GM21360 (cell line): ENCODE measurements at regions not wholly inside any gene's neighbourhood (a gene's known extent, or its start where the extent isn't known, plus 50 kb on each side); places are given as distances from the start of the nearest gene placed in this dataset.
"Not testable (repeated sequence)": the region's sequence is repeated elsewhere in the genome, so short reads cannot be mapped to it uniquely, and the experiment has no call there.

Experiments
- ATAC-seq: cut with Tn5 transposase; IDR thresholded peaks from one replicate; pipeline ENCODE4 v1.9.1; 2021; ENCODE audit warnings: mild to moderate bottlenecking, moderate library complexity; ENCODE audit not compliant: unreplicated experiment

DNA sequence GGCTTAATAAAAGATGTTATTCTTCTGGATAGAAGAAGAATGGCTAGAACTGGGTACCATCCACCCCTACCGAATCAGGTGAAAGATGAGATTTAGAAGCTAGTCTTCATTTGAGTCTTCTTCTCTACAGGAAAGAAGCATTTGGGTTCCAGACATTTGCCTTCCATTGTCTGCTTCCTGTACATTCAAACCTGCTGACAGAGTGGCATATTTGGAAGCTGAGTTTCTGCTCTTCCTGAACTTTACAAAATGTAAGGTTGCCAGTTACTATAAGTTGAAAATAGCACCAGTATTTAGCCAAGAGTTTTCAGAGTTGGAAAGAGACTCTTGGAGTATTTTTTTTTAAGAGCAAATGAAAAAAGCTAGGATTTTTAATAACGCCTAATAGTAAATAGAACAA lies 525.4 kb upstream of the TLE4 start:
- no peak for ATAC-seq

DNA sequence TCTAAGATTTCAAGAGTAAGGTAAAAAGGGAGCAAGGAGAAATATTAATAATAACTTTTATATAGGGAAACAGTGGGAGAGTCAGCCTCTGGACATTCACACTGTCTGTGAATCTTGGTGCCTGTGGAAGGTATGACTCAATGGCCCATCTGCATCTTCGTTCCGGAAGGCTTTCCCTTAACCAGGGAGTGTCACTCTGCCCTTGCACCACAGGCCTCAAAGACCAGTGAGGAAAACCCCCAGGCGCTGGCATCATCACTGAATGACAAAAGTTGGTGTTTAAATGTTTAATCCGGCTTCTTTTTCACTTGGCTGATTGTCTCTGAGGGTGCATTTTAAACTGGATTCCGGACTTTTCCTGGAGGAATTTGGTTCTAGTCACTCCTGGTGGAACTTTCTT lies 522.4 kb upstream of the TLE4 start:
- ATAC-seq: no peak

DNA sequence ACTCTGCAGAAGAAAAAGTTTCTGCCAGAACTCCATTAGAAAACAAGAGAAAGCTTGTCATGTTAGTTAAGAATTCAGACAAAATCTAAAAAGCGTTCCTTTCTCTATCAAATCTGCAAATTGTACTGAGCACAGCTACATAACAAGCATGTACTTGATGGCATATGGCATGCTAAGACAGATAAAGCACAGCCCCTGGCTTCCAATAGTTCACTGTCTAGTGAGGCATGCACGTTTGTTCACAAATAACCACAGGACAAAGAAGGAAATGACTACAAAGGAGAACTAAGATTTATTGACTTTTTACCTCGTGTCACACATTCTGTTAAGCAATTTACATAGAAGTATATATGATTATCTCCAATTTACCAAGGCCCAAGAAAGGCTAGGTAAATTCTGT lies 518.2 kb upstream of the TLE4 start:
- ATAC-seq: no peak

DNA sequence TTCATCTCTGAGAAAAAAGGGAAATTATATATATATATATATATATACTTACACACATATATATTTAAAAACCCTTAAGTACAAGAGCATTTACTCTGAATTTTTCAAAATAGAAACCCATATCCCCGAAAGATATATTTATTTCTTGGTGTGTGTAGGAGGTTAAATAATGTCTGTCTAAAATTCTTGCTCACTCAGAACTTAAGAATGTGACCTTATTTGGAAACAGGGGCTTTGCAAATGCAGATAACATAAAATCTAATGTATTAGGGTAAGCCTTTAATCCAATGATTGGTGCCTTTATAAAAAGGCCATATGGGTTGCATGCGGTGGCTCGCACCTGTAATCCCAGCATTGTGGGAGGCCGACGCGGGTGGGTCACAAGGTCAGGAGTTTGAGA lies 517.3 kb upstream of the TLE4 start:
- ATAC-seq: no peak

DNA sequence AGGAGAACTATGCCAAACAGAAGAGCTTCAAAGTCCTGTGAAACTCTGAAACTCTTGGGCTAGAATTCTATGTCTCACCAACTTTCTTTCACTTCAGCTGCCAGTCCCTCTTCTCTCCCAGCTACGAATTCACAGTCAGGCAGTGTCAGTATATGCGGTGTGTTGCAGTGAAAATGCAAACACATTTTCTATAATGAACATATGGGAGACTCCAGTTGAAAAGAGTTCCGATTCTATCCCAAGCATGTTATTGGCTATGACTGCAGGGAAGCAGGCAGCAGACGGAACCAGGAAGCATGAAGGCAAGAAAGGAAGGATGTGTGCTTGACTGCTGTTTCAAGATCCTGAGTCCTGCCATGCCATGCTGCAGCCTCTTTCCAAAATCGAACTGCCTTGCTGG lies 515.7 kb upstream of the TLE4 start:
- no peak for ATAC-seq

DNA sequence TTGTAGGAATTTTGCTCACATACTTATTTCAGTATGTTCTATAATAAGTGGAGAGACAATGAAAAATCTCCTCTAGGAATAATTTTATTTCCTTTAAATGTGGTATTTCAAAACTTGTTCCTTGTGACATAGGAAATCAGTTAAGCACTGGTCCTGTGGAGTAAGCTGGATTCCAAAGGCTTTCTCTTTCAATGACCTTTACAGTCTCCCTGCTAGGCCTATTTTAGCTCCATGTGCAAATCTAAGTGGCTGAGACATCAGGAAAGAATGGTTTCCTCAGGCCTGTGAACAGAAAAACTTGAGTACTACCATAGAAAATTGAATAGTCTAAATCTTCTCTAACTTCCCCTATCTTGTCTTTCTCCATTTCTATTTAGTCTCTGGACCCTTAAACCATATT lies 514.2 kb upstream of the TLE4 start:
- ATAC-seq: no peak

- ATAC-seq: no peak
Measured at GRCh38 chr9:79060766-79061165, 511.0 kb upstream of the TLE4 start.

DNA sequence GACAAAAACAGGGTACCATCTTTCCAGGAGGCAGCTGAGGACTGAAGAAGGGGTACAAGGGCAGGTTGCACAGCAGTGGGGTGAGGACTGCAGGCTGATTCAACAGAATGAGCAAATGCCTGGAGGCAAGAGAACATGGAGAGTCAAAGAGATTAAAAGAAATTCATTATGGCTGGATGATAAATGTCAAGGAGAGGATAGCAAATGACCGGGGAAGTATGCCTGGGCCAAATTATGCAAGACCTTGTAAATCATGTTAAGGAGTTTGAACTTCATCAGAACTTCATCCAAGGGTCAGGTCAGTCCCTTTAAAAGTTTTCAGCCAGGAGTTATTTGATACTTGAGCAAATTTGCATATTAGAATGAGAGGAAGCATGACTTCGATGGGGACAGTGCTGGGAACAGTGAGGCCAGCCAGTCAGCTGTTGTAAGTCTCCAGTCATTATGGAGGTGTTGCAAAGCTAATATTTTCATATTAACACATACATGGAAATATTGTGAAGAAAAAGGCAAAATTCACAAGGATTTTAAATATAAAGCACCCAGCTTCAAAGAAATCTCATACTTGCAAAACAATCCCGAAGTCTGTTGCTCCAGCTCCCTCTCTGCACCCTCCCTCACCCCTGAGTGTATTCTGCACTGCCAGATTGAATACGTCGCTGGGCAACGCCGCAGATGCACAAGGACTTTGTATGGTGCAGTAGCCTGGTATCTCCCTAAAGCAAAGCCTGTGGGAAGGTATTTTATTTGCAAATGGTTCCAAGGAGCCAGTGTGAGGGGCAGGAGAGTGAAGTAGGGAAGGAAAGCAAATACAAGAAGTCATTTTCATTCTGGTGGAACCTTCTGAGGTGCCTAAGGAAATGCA lies 509.8 kb upstream of the TLE4 start:
- ATAC-seq: no peak

GRCh38 chr9:79073201-79073600 lies 498.6 kb upstream of the TLE4 start:
- no peak for ATAC-seq

- no peak for ATAC-seq
Measured at GRCh38 chr9:79080536-79080935, 491.2 kb upstream of the TLE4 start.

DNA sequence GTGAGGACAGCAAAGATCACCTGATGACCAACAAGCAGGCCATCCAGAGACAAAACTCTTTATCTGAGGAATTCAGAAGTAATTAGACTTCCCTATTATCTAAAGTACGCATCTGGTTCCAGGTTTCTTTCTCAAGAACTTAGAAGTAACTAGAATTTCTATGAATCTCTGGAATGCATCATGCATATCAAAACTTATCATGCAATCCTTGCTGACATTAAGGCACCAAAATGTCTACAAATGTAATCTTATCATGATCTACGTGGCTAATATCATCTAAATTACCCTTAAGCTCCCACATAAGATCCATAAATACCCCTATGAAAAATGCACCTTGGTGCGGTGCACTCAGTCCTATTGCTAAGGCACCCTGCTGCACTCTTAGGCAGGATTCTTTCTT lies 488.1 kb upstream of the TLE4 start:
- no peak for ATAC-seq

- ATAC-seq: no peak
Measured at GRCh38 chr9:79087133-79087532, 484.6 kb upstream of the TLE4 start.

- no peak for ATAC-seq
Measured at GRCh38 chr9:79089054-79089560, 482.7 kb upstream of the TLE4 start.

- ATAC-seq: not testable (repeated sequence)
Measured at GRCh38 chr9:79089851-79090250, 481.9 kb upstream of the TLE4 start.

- not testable (repeated sequence) for ATAC-seq
Measured at GRCh38 chr9:79103257-79103656, 468.5 kb upstream of the TLE4 start.

GRCh38 chr9:79104216-79104615 lies 467.5 kb upstream of the TLE4 start:
- ATAC-seq: no peak

DNA sequence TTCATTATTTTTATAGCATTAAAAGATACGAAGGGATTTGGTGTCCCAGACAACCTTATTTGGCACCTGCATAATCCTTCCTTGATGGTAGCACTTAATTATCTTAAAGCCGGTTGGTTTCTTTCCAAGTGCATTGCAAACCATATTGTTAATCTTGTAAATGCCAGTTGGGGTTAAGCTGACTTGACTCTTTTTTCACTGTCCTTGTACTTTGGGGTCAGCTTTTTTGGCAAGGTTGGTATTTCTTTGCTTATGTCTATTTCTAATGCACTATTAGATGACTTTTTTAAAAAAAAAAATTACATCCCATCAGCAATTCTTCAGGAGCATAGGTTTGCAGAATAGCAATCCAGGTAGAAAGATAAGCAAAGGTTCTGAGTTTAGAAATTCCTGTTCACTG lies 466.8 kb upstream of the TLE4 start:
- ATAC-seq: no peak

DNA sequence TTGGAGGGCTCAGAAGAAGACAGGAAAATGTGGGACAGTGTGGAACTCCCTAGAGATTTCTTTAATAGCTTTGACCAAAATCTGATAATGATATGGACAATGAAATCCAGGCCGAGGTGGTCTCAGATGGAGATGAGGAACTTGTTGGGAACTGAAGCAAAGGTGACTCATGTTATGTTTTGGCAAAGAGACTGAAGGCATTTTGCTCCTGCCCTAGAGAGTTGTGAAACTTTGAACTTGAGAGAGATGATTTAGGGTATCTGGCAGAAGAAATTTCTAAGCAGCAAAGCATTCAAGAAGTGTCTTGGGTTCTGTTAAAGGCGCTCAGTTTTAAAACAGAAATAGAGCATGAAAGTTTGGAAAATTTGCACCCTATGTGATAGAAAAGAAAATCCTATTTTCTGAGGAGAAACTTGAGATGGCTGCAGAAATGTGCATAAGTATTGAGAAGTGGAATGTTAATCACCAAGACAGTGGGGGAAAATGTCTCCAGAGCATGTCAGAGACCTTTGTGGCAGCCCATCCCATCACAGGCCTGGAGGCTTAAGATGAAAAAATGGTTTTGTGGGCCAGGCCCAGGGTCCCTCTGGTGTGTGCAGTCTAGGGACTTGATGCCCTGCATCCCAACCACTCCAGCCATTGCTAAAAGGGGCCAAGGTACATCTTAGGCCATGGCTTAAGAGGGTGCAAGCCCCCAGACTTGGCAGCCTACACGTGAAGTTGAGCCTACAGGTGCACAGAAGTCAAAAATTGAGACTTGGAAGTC lies 463.7 kb upstream of the TLE4 start:
- no peak for ATAC-seq

DNA sequence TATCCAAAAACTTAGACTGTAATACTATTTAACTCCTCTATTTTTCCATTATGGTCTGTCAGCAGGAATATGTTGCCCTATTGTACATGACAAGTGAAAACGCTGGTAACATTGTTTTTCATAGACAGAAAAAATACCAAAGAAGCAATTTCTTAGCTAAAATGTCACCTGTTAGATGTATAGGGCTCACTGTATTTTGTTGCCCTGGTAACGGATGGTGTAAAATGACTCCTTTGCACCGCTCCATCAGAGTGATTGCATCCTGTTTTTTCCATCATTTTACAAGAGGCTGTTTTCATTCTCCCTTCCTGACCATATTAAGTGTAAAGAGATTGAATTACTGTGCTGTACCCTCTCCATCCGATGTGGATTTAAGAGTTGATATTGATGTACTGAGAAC lies 460.1 kb upstream of the TLE4 start:
- ATAC-seq: no peak

GRCh38 chr9:79115176-79115575 lies 456.6 kb upstream of the TLE4 start:
- no peak for ATAC-seq

DNA sequence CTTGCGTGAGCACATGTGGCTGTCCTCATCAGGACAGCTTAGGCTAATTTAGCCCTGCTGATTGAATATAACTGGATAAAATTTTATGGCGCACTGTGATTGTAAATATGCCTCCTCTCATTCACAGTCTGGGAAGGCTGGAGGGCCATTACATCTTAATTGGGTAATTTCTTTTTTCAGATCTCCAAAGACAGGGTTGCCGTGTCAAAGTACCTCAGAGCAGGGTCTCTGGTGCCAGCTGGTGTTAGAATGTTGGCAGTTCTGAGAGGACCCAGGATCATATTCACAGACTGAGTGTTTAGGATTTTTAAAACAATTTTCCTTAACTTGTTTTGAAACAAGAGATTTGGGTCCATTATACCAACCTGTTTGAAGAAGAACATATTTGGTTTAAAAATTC lies 455.7 kb upstream of the TLE4 start:
- ATAC-seq: no peak

DNA sequence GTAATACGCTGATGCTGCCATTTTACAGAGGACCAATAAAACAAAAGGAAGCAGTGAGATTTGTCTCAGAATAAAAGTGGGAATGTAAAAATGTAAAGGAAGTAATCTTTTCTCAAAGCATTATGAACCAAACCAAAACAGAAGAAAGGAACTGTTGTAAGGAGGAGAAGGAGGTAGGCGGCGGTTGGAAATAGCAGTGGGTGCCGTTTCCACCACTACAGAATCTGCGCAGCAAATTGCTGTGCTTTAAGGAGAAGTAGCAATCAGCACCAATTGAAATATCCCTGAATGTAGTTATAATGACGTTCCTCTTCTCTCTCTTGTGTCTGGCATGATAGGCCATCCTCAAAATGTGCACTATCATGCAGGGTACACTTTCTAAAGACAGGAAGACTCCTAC lies 455.1 kb upstream of the TLE4 start:
- no peak for ATAC-seq
